GM12878 (cell line): ENCODE measurements at regions not wholly inside any gene's neighbourhood (a gene's known extent, or its start where the extent isn't known, plus 50 kb on each side); places are given as distances from the start of the nearest gene placed in this dataset.

Source experiments
- ATF2 ChIP-seq: IDR thresholded peaks from 2 replicates; pipeline ENCODE4 v1.6.1; 2012; ENCODE audit warnings: low read length, inconsistent platforms
- BCL11A ChIP-seq: IDR thresholded peaks from 2 replicates; pipeline ENCODE4 v1.6.1; 2011; ENCODE audit warnings: low read depth, low read length
- BHLHE40 ChIP-seq, 2 experiments: fragments of 450-650 bp in 1 of 2; IDR thresholded peaks; 2 replicates each; pipeline ENCODE4 v1.6.1; 2011 to 2017; ENCODE audit warnings: low read depth in 2 of 2, borderline replicate concordance in 1 of 2, improper control_type of control experiment in 1 of 2, low read length in 1 of 2, mild to moderate bottlenecking in 1 of 2
- CHD1 ChIP-seq: IDR thresholded peaks from 2 replicates; pipeline ENCODE4 v1.6.1; 2012; ENCODE audit warnings: low read depth, low read length, improper control_type of control experiment
- PRDM15 ChIP-seq: fragments of 450-650 bp; formaldehyde crosslinking; IDR thresholded peaks from 2 replicates; pipeline ENCODE4 v1.4.0; 2020; ENCODE audit warnings: mild to moderate bottlenecking, moderate library complexity
- SPI1 ChIP-seq: IDR thresholded peaks from 2 replicates; pipeline ENCODE4 v1.6.1; 2011; ENCODE audit warnings: low read depth, mild to moderate bottlenecking, low read length, moderate library complexity, borderline replicate concordance; ENCODE audit not compliant: insufficient read depth
- TARDBP ChIP-seq: IDR thresholded peaks from 2 replicates; pipeline ENCODE4 v1.6.1; 2016; ENCODE audit warnings: borderline replicate concordance
- ZBTB11 ChIP-seq: fragments of 450-650 bp; formaldehyde crosslinking; IDR thresholded peaks from 2 replicates; pipeline ENCODE4 v1.5.0; 2022; ENCODE audit warnings: mild to moderate bottlenecking, missing genetic modification characterization
- ZNF384 ChIP-seq: IDR thresholded peaks from 2 replicates; pipeline ENCODE4 v1.6.1; 2012; ENCODE audit warnings: low read depth, mild to moderate bottlenecking, low read length, improper control_type of control experiment, borderline replicate concordance

GRCh38 chr9:135328485-135329417, 150.8 kb upstream of the PPP1R26 start (continued):
- no peak for TF ChIP-seq PRDM15 (CRISPR knock-in tag)
- TF ChIP-seq TARDBP, result no peak
- no peak for TF ChIP-seq CHD1
- no peak for TF ChIP-seq ATF2
- no peak for TF ChIP-seq BHLHE40 (IDR thresholded peaks at IDR 0.05; ENCODE audit: borderline replicate concordance in 1 of 2, low read depth in 2 of 2, low read length in 1 of 2)
- TF ChIP-seq ZBTB11, result no peak
- no peak for TF ChIP-seq SPI1
- TF ChIP-seq BCL11A, result no peak
- no peak for TF ChIP-seq ZNF384
